ENCODE measurements at regions not wholly inside any gene's neighbourhood (a gene's known extent, or its start where the extent isn't known, plus 50 kb on each side); places are given as distances from the start of the nearest gene placed in this dataset.

DNA sequence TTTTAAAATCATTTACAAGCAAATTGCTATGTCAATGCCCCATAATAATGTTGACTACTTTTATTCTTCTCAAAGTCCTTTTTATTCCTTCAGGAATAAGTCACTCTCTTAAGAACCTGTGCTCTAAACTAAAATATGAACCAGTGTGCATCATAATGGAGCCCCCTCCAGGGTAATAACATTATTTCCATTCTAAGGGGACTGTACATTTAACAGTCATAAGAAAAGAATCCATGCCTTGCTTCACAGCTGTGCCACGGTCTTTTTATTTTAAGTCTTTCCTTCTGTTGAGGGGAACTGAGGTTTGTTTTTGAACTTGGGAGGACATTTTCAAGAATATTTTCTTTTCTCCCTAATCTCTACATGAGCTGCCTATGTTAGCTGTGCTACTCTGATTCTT is 297.6 kb downstream of the MAN2A1 start:
- Mint-ChIP-seq H3K36me3 (ENCODE audit: insufficient read depth) (no peaks in the 10 kb centered on the region), H3K4me1 (ENCODE audit: low read depth in 2 of 2) (no peaks in the 10 kb centered on the region), H3K27me3 (peaks cover 12 to 27% of the 10 kb centered on the region in 2 donors), H3K9me3 (no peaks in the 10 kb centered on the region), H3K27ac (no peak overlapping the region), H3K4me3 (no peak overlapping the region)
- ATAC-seq (replicated peaks) (no peak), DNase-seq (no peak)

DNA sequence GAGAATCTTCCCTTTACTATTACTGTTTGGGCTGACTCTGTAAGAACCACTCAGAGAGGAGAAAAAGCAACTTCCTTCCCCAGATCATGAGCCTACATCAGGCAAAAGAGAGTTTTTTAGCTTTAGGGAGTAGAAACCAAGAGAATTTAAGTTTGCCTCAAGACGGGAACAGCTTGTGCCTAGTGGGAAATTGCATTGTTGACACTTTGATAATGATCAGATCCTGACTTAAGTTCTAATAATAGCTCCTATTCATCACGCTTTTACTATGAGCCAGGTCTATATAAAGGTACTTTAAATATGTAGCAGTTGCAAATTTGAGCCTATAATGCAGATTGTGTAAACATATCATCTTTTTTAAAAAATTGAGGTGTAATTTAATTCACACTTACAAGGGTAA is 298.2 kb downstream of the MAN2A1 start:
- H3K27ac Mint-ChIP-seq: no peak overlapping the region
- H3K36me3 Mint-ChIP-seq (ENCODE audit: insufficient read depth): no peaks in the 10 kb centered on the region
- peaks cover 17 to 27% of the 10 kb centered on the region in 2 donors for H3K27me3 Mint-ChIP-seq
- DNase-seq (no peak), ATAC-seq (replicated peaks) (no peak)
- H3K4me1 Mint-ChIP-seq (ENCODE audit: low read depth in 2 of 2): no peaks in the 10 kb centered on the region
- no peak overlapping the region for H3K4me3 Mint-ChIP-seq
- H3K9me3 Mint-ChIP-seq: no peaks in the 10 kb centered on the region

DNA sequence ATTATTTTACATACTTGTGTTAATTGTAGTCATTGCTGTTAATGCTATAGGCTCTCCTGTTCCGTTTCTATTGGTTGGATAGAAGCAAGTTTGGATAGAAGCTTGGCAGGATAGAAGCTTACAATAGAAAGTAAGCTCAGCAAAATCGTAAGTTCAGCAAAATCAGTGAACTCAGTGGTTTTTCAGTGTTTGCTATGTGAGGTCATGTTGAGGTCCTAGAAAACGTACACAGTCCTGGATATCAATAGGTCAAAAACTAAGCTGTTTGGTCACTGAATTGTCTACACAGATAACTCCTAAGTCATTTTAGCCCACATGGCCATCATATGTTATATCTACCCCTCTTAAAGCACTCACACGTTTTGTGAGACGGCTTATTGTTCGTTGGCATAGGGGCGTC is 299.4 kb downstream of the MAN2A1 start:
- no peaks in the 10 kb centered on the region for H3K9me3 Mint-ChIP-seq
- no peaks in the 10 kb centered on the region for H3K4me1 Mint-ChIP-seq (ENCODE audit: low read depth in 2 of 2)
- no peak overlapping the region for H3K27ac Mint-ChIP-seq
- peaks cover 22 to 30% of the 10 kb centered on the region in 2 donors for H3K27me3 Mint-ChIP-seq
- ATAC-seq (replicated peaks) (no peak), DNase-seq (no peak)
- no peak overlapping the region for H3K4me3 Mint-ChIP-seq
- no peaks in the 10 kb centered on the region for H3K36me3 Mint-ChIP-seq (ENCODE audit: insufficient read depth)

DNA sequence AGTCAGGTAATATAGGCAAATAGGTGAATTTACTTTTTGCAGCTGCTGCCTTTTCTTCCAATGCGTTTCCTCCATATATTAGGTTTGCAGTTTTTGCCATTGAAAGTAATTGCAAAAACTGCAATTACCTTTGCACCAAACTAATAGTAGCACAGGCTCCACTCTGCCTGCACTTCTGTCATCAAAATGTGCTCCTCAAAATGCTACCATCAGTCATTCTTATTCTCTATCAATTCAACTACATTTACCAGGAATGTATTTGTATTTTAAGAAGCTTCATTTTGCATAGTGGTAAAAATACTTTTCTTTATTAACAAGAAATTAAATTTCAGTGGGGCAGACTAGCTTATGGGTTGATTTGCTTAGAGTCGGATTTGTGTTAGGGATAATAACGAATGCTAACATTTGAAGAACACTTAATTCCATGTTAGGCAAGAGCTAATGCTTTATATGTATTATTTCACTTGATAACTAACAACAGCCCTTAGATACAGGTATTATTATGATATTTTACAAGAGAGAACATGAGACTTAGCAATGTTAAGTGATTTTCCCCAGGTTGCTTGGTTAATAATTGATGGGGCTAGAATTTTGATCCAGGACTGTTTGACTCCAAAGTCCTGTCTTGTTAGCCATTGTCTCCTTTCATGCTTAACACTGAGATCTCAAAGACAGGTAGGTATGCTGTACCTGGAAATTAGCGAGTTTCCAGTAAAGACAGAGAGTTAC is 300.4 kb downstream of the MAN2A1 start:
- H3K4me3 Mint-ChIP-seq: no peak overlapping the region
- H3K9me3 Mint-ChIP-seq: no peaks in the 10 kb centered on the region
- H3K36me3 Mint-ChIP-seq (ENCODE audit: insufficient read depth): no peaks in the 10 kb centered on the region
- H3K27me3 Mint-ChIP-seq: peaks cover 22 to 30% of the 10 kb centered on the region in 2 donors
- ATAC-seq (replicated peaks) (no peak), DNase-seq (no peak)
- H3K27ac Mint-ChIP-seq: no peak overlapping the region
- H3K4me1 Mint-ChIP-seq (ENCODE audit: low read depth in 2 of 2): no peaks in the 10 kb centered on the region

DNA sequence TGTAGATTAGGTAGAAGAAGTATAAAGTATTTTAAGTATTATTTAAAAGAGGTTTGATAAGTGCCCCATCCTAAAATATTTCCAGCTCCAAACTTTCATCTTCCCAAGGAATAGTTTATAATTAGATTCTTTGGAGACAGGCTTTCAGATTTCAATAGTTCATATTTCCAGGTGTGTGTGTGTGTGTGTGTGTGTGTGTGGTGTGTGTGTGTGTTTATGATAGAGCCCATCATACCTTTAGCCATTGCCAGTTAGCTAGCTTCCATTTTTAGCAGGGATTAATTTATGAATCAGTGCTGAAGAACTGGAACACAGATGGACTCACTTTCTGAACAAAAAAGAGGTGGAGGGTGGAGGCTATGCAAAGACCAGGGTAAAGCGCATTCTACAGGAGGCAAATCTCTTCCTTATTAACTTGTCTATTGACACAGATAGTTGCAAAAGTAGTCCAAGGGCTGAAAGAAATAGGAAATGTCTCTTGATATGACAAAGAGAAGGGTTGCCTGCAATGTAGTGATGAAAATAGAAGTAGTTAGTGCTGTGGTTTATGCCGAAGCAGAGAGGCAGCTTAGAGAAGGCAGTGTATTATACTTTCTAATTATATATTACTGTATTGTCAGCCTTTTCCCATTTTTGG is 301.1 kb downstream of the MAN2A1 start:
- DNase-seq: no peak
- Mint-ChIP-seq H3K27me3 (peaks cover 22 to 30% of the 10 kb centered on the region in 2 donors), H3K27ac (no peak overlapping the region), H3K36me3 (ENCODE audit: insufficient read depth) (no peaks in the 10 kb centered on the region), H3K4me3 (no peak overlapping the region), H3K9me3 (no peaks in the 10 kb centered on the region), H3K4me1 (ENCODE audit: low read depth in 2 of 2) (no peaks in the 10 kb centered on the region)
- no peak for ATAC-seq (replicated peaks)

DNA sequence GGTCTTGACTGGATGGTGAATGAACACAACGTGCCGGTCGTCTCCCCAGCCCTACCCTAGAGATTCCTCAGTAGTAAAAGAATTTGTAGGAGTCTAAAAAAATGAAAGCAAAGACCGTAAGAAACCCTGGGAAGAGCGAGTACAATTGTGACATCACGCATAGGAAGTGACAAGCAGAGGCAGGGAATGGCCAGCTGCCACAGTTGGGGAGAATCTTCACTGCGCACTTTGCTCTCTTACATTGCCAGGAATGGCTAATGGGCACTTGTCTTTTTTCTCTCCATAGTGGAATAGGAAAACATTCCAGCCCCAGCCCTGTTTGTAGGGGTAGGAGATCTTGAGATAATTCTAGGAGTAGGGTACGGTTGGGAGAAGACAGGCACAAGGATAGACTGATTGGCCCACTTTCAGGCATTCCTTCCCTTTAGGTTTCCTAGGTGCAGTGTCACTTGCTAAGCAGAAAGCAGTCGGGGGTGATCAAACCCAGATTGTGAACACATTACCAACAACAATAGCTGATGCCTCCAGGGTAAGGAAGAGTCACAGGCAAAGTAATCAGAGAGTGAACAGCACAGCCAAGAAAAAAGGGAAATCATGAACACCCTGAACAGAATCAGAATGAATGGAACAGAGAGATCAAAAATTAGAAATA is 302.7 kb downstream of the MAN2A1 start:
- ATAC-seq (replicated peaks) (no peak), DNase-seq (no peak)
- H3K4me1 Mint-ChIP-seq (ENCODE audit: low read depth in 2 of 2): no peaks in the 10 kb centered on the region
- no peak overlapping the region for H3K4me3 Mint-ChIP-seq
- no peak overlapping the region for H3K27ac Mint-ChIP-seq
- H3K36me3 Mint-ChIP-seq (ENCODE audit: insufficient read depth): no peaks in the 10 kb centered on the region
- H3K27me3 Mint-ChIP-seq: peaks cover 22 to 30% of the 10 kb centered on the region in 2 donors
- H3K9me3 Mint-ChIP-seq: no peaks in the 10 kb centered on the region

DNA sequence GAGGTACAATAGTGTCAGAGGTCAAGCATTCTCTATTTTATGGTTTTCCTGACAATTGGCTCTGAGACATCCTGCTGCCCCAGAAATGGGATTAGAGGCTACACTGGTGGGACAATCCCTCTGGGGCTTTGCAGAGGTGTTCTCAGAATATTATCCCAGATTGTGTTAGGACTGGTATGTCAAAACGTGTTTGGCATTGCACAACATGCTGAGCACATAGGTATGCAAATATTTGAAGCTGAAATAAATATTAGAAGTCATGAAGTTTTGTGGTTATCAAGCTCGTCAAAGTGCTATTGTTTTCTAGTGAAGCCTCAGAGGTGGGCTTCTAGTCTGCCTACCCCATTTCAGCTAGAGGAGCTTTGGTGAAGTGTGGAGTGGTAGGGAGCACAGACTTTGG is 304.4 kb downstream of the MAN2A1 start:
- ATAC-seq (replicated peaks): no peak
- peaks cover 0 to 4% of the 10 kb centered on the region in 2 donors for H3K9me3 Mint-ChIP-seq
- no peak overlapping the region for H3K4me3 Mint-ChIP-seq
- no peak for DNase-seq
- no peaks in the 10 kb centered on the region for H3K4me1 Mint-ChIP-seq (ENCODE audit: low read depth in 2 of 2)
- no peak overlapping the region for H3K27ac Mint-ChIP-seq
- peaks cover 24 to 28% of the 10 kb centered on the region in 2 donors for H3K27me3 Mint-ChIP-seq
- H3K36me3 Mint-ChIP-seq (ENCODE audit: insufficient read depth): no peaks in the 10 kb centered on the region

DNA sequence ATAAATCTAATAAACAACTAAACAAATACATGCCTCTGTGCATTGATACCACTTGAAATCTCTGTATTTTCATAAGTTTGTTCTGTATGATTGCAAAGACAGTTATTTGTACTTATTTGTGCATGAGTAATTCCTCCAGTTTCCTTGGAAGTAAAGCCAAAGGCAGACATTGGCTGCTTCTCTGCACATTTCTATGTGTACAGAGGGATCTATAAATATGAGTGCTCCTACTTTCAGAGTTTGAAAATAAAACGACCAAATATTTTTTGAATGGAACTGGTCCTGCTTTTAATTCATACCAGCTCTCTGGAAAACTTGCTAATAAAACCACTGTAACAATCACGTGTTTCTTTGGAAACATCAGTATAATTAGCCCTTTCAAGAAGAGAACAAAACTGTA is 306.5 kb downstream of the MAN2A1 start:
- peaks cover 18 to 24% of the 10 kb centered on the region in 2 donors for H3K27me3 Mint-ChIP-seq
- peaks cover 1 to 9% of the 10 kb centered on the region in 2 donors for H3K4me1 Mint-ChIP-seq (ENCODE audit: low read depth in 2 of 2)
- no peak overlapping the region for H3K4me3 Mint-ChIP-seq
- no peak for ATAC-seq (replicated peaks)
- H3K36me3 Mint-ChIP-seq (ENCODE audit: insufficient read depth): no peaks in the 10 kb centered on the region
- peaks cover 0 to 4% of the 10 kb centered on the region in 2 donors for H3K9me3 Mint-ChIP-seq
- no peak overlapping the region for H3K27ac Mint-ChIP-seq
- DNase-seq: no peak

DNA sequence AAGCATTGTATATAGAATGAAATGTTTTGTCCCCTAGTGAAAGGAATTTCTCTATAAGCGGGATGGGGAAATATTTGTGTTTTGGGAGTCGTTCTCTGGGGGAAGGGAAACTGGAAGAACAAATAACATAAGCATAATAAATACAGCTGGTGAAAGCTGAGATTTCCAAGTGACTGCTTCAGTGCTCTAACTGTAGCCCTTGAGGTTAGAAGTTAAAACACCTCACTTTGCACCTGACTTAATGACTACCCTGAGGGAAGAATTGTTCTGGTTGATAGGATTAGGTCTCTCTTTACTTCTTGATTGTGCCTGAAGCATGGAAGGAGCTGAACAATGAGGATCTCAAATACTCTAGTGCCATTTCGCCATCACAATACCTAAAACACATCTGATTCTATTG is 307.4 kb downstream of the MAN2A1 start:
- DNase-seq (no peak), ATAC-seq (replicated peaks) (no peak)
- Mint-ChIP-seq H3K27ac (no peak overlapping the region), H3K27me3 (peaks cover 16 to 19% of the 10 kb centered on the region in 2 donors), H3K4me1 (ENCODE audit: low read depth in 2 of 2) (peaks cover 1 to 9% of the 10 kb centered on the region in 2 donors), H3K9me3 (peaks cover 0 to 4% of the 10 kb centered on the region in 2 donors), H3K36me3 (ENCODE audit: insufficient read depth) (no peaks in the 10 kb centered on the region), H3K4me3 (no peak overlapping the region)

DNA sequence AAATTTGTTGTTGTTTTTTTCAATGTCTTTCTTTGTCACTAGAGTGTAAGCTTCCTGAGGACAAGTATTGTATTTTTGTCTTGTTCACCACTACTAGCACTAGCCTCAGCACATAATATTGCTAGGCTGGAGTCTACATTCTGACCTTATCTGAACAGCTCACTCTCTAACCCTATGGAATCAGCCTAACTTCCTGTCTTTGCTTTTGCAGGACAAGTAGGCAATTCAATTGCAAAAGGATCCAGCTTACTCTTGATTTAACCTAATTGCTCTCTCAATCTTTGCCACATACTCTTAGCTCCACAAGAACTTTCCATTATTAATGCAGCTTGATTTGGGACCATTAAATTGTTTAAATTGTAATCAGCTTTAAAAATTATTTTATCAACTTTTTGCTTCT is 308.5 kb downstream of the MAN2A1 start:
- H3K4me1 Mint-ChIP-seq (ENCODE audit: low read depth in 2 of 2): peaks cover 1 to 9% of the 10 kb centered on the region in 2 donors
- DNase-seq (no peak), ATAC-seq (replicated peaks) (no peak)
- H3K4me3 Mint-ChIP-seq: no peak overlapping the region
- H3K9me3 Mint-ChIP-seq: peaks cover 0 to 4% of the 10 kb centered on the region in 2 donors
- no peaks in the 10 kb centered on the region for H3K36me3 Mint-ChIP-seq (ENCODE audit: insufficient read depth)
- H3K27ac Mint-ChIP-seq: no peak overlapping the region
- peaks cover 7 to 12% of the 10 kb centered on the region in 2 donors for H3K27me3 Mint-ChIP-seq

DNA sequence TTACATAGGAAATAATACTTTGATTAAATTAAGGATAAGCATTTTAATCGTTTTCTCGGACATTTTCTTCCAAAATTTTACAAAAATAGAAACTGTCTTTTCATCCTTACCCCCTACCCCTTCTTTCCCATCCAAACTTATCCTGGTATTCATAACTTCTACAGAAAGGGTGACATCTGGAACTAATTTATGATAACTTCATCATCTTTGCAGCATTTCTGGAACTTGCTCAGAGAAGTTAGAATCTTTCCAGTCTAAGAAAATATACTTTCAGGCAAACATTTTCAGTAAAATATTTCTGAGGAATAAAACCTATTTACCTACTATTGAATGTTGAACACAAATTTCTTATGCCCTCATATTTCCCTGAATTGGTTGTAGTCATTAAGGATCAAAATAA is 309.0 kb downstream of the MAN2A1 start:
- ATAC-seq (replicated peaks): no peak
- Mint-ChIP-seq H3K4me3 (no peak overlapping the region), H3K27me3 (peaks cover 4 to 9% of the 10 kb centered on the region in 2 donors), H3K9me3 (peaks cover 0 to 4% of the 10 kb centered on the region in 2 donors), H3K36me3 (ENCODE audit: insufficient read depth) (no peaks in the 10 kb centered on the region), H3K27ac (no peak overlapping the region), H3K4me1 (ENCODE audit: low read depth in 2 of 2) (peaks cover 1 to 9% of the 10 kb centered on the region in 2 donors)
- DNase-seq: no peak

DNA sequence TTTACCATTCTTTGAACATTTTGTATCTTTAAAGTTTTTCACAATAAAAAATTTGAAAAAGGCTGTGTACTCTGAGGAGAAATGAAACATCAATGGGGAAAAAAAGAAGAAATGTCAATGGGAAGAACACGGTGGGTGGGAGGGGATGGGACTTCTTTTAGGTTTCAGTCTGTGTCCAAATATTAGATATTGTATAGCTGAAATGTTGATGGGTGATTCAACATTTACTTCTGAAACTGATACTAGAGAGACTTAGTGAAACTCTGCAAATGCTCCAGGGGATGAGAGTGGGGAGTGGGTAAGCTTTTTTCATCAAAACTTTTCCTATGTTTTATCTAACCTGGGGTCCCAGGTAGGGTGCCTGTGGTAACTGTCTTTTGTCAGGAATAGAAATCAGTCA is 311.9 kb downstream of the MAN2A1 start:
- ATAC-seq (replicated peaks) (no peak), DNase-seq (no peak)
- Mint-ChIP-seq H3K4me1 (ENCODE audit: low read depth in 2 of 2) (peaks cover 1 to 9% of the 10 kb centered on the region in 2 donors), H3K27ac (no peak overlapping the region), H3K27me3 (peaks cover 0 to 6% of the 10 kb centered on the region in 2 donors), H3K9me3 (peaks cover 0 to 4% of the 10 kb centered on the region in 2 donors), H3K36me3 (ENCODE audit: insufficient read depth) (no peaks in the 10 kb centered on the region), H3K4me3 (no peak overlapping the region)

DNA sequence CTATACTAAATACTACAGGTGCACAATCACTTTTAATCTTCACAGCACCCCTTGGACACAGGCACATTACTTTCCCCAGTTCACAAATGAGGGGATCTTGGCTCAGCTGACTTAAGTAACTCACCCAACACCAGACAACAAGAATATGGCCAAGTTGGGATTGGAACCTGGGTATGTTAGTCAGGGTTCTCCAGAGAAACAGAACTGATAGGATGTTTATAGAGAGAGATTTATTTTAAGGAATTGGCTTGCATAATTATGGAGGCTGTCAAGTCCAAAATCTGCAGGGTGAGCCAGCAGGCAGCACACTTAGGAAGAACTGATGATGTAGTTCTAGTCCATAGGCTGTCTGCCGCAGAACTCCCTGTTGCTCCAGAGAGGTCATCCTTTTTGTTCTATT is 312.9 kb downstream of the MAN2A1 start:
- Mint-ChIP-seq H3K4me3 (no peak overlapping the region), H3K4me1 (ENCODE audit: low read depth in 2 of 2) (peaks cover 1 to 9% of the 10 kb centered on the region in 2 donors), H3K27me3 (peaks cover 0 to 6% of the 10 kb centered on the region in 2 donors), H3K9me3 (peaks cover 0 to 4% of the 10 kb centered on the region in 2 donors), H3K27ac (no peak overlapping the region), H3K36me3 (ENCODE audit: insufficient read depth) (no peaks in the 10 kb centered on the region)
- DNase-seq (no peak), ATAC-seq (replicated peaks) (no peak)
